ENCODE measurements at regions not wholly inside any gene's neighbourhood (a gene's known extent, or its start where the extent isn't known, plus 50 kb on each side); places are given as distances from the start of the nearest gene placed in this dataset.

DNA sequence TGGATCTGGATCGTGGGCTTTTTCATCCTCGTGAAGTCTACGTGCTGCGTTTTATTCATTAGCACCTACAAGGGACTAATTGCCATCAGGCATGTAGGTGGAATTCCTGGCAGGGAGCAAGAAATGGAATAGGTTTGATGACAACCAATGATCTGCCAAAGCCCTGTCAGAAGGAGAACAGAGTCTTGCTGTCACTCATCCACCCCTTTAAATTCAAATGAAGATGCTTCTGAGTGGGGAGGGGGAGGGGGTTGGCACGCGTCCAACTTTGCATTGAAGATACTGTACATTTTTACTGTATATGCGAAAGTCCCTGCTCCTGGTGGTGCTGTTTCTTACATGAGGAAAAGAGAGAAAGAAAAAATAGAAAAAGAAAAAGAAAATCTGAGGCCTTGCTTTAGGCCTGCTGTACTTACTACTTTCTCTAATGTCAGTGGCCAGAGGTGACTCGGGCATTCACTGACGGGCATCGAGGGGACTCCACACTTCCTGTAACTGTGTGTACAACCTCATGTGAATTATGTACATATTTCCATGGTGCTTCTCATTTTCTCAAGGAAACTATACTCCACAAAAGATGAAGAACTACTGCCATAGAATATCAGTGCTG, 569.1 kb downstream of the INHBA start:
- DNase-seq (ENCODE audit: low read depth in 2 of 2) = no peak

DNA sequence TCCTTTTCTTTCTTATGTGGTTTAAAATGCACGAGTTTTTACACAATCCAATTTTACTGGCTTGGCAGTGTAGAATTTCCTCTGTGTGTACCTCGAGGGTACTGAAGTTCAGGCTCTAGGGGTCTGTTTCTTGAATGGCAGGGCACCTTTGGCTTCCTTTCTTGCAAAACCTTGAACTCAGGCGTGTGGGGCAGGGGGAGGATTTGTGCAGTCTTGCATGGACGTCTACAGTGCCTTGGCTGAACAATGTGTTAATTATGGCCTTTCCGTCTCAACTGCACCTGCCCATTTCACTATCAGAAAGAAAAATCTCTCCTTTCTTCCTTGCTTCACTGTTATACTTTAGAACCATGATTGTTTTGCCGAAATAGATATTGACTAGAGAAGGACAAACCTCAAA, 570.9 kb downstream of the INHBA start:
- no peak for DNase-seq (ENCODE audit: low read depth in 2 of 2)

DNA sequence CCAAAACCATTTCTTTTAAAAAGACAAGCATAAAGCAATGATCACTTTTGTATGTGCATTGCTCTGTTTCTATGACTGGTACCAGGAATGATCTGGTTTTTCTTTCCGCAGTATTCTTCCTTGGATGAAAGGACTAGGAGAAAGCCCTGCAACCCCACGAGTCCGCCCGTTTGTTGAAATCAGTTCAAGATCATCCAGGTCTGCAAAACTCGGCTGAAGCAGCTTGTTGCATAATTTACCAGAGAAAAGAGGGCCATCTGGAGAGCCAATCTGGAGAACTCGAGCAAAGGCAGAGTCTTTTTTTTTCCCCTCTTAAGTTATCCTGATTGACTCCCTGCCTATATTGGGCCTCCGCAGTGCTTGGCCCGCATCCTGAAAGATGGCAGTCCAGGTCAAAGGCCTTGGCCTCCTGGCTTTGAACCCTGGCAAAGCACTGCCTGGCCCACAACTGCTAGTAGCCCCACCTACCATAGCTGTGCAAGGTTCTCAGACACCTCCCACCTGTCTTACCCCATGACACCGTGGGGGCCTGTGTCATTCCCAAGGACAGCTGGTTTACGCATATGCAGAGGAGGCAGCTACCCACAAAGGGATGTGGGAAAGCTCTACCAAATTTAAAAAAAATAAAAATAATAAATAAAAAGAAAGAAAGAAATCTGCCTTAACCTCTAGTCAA, 572.2 kb downstream of the INHBA start:
- no peak for DNase-seq (ENCODE audit: low read depth in 2 of 2)

DNA sequence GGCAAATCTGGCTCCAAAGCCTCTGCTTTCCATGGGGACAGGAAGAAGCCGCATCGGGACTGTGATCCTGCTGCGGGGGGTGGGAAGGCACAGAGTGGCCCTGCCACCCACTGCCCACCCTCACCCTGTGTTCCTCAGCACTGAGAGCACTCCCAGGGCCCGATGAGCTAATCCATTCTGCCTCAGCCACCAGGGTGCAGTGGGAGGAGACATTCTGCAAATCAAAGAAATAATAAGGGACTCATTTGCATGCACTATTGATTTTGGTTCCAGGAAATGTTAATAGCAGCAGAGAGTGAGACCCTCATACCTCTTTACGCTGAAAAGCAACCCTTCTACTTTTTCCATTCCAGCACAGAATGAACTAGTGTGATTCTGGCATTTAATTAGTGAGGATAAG, 572.8 kb downstream of the INHBA start:
- DNase-seq (ENCODE audit: low read depth in 2 of 2) = no peak

DNA sequence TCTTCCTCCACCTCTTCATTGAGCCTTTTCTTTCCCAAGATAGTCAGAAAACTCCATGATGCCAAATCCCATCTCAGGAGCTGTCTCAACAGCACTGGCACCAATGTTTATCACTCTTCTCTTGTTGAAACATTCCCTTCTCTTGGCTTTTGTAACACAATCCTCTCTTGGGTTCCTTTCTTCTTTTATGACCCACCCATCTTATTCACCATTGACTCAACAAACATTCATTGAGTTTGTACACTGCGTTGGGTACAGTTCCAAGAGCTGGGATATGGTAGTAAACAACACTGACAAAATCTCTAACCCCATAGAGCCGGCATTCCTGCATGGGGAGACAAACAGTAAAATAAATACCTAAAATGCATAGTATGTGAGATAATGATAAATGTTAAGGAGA, 577.5 kb downstream of the INHBA start:
- no peak for DNase-seq (ENCODE audit: low read depth in 2 of 2)

DNA sequence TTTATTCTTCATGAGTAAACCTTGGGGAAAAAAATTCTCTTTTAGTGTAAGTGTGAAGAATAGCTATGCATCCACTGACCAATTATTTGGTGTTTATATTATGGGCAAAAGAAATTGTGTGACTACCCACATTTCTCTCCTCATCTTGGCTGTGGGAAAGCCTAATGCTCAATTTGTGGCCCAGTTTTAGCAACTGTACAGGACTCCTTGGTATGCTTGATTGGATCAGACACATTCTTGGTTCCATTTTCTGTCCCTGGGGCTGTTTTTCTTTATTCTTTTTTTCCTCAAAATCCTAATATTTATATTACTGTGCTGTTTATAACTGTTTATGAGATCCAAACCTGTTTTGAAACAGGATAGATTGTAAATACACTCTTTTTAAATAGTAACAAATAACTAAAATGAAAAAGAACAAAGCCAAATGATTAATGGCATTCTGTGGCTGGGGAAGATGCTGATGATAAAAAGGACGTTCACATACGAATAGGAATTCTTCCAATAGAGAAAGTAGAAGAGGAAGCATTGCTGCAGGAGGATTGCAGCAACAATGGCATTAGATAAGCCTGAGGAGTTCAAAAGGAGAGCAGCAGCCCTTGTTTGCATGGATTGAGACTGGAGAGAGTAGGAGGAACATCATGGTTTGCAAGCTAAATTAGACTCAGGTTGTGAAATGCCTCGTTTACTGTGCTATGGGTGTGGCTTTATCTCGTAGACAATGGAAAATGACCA, 580.5 kb downstream of the INHBA start:
- DNase-seq (ENCODE audit: low read depth in 2 of 2) = no peak

DNA sequence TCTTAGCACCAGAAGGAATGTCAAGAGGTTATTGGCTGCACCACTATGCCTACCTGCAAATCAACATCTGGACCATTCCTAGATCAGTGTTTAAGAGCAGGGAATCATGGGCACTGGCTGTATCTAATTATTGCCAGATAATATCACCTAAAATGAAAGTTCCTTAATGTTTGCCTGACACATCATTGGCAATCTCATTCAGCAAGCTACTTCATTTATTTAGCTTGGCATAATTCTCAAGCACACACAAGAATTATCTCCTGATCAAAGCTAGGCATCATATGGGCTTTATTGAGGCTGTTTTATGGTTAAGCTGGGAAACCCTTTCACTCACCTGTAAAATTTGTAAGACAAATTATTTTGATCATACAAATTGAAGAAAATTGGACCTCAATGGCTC, 581.7 kb downstream of the INHBA start:
- no peak for DNase-seq (ENCODE audit: low read depth in 2 of 2)

DNA sequence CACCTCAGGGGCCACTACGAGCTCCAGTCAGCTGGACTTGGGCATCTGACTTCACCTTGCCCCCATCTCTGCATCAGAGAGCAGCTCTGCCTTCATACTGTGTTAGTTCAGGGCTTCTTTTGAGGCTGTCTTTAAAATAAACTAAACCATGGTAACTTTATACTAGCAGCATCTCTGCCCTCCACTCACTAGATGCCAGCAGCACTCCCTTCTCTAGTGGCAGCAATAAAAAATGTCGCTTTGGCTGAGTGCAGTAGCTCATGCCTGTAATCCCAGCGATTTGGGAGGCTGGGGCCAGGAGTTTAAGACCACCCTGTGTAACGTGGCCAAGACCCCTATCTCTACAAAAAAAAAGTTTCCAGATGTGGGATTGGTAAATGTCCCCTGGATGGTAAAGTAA, 584.4 kb downstream of the INHBA start:
- DNase-seq (ENCODE audit: low read depth in 2 of 2) = no peak

DNA sequence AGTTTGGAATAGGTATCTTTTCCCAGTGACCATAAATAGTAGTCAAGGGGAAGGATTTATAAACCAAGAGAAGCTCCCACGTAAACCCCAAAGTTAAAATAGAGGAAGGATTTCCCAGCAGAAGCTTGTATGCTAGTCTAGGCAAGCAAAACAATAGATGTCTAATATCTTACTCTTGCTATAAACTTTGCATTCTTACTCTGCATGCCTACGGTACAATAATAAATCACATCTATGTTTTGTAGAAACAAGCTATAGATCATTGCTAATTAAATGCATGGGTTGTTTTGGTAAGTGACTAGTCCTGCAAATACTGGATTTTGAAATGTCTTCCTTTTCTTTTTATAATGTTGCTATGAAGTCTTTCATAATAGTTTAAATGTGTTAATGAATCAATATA, 585.5 kb downstream of the INHBA start:
- no peak for DNase-seq (ENCODE audit: low read depth in 2 of 2)

DNA sequence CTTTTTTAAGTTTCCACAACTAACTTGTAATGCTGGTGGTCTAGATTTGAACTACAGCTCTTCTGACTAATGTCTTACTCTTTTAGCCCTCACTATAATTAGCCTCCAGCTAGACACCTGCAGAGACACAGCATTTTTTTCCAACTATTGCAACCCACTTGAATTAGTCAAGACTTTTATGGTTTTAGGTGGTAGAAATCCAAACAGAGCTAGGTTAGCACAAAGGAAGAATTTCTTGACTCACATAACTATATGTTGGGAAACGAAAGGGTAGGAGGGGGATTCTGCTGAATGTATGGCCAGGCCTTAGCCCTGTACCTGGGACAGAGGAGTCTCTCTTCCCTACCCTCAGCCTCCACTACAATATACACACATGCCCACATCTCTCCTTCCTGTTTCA, 586.1 kb downstream of the INHBA start:
- no peak for DNase-seq (ENCODE audit: low read depth in 2 of 2)

DNA sequence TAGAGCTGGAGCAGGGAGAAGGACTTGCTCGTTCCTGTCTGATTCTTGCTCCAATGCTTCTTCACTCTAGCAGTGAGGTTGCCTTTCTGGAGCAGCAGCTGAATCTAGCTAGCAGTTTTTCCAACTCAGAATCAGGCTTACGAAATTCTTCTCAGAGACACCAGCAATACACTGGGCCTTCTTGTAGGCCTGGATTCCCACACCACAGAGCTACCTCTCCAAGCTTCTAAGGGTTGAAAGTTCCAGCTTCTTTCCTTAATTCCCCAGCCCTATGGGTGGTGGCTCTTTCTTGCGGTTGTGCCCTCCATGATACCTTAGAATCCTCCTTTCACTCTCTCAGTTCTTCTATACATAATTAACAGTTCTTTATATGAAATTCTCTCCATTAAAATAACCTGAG, 586.6 kb downstream of the INHBA start:
- DNase-seq (ENCODE audit: low read depth in 2 of 2) = no peak

DNA sequence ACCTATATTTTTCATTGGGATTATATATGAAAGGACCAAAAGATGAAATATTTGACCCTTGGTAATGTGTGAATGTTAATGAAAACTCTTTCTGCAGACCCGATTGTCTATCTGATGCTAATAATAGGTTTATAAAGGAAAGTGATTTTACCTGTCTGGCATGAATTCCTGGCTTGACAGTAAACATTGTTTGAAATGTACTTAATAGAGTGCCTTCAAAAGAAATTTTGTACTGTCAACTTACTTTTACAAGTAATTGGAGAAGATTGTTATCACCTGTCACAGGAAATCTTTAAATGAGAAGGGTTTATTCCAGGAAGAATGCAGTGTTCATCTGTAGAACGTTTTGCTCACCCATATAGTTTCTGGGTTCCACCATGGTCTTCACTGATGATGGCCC, 588.2 kb downstream of the INHBA start:
- no peak for DNase-seq (ENCODE audit: low read depth in 2 of 2)

DNA sequence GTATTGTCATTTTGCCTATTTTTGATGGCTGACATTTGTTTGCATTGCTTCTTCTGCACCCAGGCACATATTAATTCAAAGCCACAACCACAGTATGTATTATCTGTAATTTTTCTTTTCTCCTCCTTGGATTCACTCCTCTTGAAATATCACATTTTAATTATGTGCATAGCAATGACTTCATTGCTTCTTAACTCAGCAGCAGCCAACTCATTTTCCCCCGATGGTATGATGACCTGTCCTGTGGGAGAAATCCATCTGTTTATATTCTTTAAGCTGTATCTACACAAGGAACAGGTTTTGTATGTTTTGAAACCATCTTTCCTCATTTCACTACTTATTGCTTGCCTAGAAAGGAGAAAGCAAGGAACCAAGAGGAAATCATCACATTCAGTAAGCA, 588.8 kb downstream of the INHBA start:
- no peak for DNase-seq (ENCODE audit: low read depth in 2 of 2)

DNA sequence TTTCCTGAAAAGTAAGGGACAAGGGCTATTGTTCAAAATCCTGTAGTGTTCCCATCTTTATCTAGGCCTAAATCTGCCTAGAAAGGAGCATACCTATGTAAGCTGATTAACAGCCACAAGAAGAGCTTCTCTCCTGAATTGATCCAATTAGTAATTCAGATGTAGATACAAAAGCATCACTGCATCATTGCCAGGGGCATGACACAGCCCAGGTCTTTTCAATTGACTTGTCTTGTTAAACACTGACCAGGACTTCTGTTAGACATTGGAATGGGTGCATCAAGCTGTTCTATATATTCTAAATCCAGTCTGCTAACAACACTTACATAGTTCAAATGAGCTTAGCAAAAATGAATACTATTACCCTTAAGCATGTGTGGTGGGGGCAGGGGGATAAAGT, 589.2 kb downstream of the INHBA start:
- DNase-seq (ENCODE audit: low read depth in 2 of 2) = no peak

DNA sequence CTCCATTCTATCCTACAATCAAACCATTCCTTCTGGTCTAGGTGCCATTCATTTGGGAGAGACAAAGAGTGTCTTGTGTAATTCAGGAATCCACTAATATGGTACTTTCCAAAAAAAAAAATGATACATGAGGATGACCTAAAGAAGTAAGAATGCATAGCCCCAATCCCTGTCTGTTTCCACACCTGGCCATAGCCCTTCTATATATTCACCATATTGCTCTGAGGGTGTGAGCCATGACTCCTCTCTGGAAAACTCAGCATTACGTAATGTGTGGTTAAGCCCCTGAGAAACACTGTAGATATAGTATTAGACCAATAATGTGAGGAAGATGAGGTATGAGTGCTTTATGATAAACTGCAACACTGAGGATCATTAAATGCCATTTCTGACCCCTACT, 592.7 kb downstream of the INHBA start:
- DNase-seq (ENCODE audit: low read depth in 2 of 2) = no peak

DNA sequence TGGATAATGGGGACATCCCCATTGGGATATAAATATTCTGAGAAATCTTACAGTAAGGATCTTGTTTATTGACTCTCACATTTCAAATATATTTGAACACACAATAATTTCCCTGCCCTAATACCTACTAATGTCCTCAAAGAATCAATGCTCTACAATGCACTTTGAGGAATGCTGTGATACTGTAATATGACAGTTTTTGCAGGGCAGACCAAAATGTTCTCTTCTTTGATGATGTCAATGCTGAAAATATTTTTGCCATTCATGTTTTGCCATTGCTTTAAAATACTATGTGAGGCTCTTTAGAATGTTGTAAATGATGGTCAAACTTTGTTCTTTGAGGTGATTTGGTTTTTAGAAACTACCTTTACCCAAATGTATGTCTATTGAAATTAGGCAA, 594.1 kb downstream of the INHBA start:
- DNase-seq (ENCODE audit: low read depth in 2 of 2) = no peak

DNA sequence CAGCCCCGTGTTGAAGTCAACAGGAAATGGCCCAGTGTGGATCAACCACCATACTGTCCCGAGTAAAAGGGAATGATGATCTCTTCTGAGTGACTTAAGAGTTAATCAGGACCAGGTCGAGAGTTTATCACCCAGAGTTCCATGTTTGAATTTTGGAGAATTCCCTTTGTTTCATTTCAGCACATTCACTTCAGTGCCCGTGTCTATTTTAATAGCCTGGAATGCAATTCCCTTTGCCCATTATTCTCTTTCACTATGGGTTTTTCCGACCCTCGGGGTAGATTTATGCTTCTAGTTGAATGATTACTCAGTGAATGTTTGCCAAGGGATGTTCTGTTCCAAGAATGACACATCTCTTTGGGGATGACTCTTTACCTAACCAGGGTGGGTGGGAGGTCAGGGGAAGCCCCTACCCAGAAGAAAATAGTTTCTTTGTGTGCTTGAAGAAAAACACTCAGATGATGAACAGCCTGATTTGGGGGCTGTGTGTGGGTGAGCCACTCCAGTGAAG, 594.9 kb downstream of the INHBA start:
- DNase-seq (ENCODE audit: low read depth in 2 of 2) = no peak

DNA sequence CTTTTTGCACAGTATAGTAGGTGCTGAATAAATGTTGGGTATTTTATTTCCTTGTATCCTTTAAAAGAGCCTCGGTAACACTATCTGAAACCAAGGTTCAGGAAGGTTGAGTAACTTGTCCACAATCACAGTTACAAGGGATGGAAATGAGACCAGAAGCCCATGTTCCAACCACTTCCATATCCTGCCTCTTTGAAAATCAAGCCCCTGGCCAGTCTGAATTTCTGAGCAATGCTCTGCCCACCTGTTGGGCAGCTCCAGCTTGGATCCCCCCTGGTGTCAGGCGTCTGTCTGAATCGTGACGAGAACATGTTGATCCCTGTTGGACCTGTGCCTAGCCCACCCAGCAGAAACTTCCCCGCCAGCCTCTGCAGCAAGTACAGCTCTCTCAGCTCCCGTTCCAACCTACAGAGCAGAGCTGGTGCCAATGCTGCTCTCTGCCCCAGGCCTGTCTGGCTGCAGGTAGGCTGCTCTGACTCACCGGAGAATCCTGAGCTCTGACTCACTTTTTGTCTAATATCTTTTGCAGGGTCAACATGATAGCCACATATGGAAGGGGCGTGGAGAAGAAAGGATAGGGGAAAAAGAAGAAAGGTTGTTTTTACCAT, 595.5 kb downstream of the INHBA start:
- no peak for DNase-seq (ENCODE audit: low read depth in 2 of 2)

DNA sequence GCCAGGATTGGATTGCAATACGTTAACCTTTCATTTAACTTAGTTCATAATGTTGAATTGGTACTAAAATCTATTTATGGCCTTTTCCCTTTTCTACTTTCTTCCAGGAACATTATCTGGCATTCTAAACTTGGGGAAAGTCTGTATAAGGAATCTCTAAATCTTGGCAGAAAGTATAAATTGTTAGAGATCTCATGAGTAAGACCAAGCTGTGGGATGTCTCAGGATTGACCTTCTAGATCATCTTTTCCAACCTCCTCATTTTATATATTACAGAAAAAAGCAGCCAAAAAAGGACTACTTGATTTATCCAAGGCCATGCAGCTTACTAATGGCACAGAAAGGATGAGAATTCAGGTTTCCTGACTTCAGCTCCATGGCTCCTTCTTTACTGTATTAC, 598.3 kb downstream of the INHBA start:
- DNase-seq (ENCODE audit: low read depth in 2 of 2) = no peak

DNA sequence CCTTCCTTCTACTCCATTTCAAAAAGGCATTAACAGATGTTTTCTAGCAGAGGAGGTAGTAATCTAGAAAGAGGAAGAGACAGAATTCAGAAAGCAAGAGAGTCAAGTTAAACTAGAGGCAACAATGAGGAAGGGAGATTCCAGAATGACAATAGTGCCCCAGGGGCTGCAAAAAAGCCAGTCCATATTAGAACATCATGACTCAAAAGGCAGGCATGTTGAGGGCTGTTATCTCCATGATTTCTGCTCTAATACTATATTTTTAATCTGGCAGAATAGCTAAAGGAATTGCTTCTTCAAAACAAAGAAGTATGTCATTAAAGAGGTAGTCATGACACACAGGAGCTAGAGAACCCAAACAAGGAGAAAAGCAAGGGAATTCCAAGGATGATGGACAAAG, 599.6 kb downstream of the INHBA start:
- DNase-seq (ENCODE audit: low read depth in 2 of 2) = no peak

DNA sequence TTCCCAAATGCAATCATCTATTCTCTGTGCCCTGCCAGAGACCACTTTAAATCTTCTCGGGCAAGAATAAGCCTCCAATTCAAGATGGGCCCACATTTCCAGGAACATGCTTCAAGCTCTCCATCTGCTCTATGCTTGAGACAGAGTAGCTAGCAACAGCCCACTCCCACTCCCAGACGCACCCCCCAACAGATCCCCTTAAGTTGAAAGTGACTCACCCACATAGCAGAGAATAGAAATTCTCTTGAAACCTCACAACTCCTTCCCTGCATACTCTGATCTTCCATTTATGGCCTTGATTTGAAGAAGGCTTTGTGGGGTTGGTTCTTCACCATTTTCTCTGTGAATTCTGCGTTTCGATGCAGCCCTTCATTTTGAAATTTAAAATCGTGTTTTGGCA, 604.0 kb downstream of the INHBA start:
- DNase-seq (ENCODE audit: low read depth in 2 of 2) = no peak

DNA sequence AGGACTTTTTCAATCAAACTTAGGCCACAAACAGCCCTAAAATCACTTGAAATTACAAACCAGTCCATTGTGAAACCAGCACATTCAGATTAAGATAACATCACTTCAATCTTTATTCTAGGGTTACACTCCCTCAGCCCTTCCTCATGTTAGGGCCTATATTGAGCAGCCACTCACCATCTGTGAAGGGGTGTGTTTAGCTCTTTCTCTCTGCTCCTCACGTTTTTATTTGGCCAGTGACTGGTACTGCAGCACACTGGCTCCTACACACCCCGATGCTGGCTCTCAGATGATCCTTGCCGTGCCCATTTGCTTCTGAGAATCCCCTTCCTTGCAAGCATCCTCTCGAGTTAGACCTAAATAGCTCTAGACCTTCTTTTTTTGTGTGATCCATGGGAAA, 604.5 kb downstream of the INHBA start:
- no peak for DNase-seq (ENCODE audit: low read depth in 2 of 2)

DNA sequence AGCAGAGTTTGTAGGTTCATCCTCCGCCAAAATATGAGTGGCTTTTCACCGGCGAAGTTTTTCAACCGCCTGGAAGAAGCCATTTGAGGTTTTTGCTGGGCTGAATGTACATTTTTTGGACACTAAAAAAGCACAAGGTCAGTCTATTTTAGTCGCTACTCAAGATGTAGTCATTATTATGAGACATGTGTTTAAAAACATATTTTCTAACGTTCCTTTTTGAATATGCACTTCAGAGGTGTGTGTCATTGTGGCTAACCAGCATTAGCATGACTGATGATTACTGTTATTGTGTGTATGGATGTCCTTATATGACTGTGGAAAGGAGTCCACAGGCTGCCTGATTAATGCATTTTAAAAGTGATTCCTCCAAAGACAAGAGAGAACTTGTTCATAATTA, 605.4 kb downstream of the INHBA start:
- no peak for DNase-seq (ENCODE audit: low read depth in 2 of 2)
